ENCODE measurements at regions not wholly inside any gene's neighbourhood (a gene's known extent, or its start where the extent isn't known, plus 50 kb on each side); places are given as distances from the start of the nearest gene placed in this dataset.

DNA sequence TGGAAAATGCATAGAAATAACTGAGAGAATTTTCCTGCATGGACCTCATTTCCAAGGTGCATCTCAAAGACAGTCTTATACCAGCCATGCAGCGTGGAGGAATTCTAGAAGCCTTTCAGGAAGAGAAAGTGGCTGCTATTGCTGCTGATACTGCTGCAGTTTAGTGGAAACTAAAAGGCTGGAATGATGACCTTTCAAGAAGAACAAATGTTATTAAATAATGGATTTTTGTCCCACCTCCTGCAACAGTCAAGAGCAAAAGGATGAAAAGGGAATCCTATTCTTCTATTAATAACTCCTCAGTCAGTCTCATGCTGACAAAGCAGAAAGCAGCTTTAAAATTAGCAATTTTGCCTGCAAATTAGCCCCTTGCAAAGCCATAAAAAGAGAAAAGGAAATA lies 68.2 kb upstream of the C1orf87 start (continued):
- TF ChIP-seq, protein P1, sequence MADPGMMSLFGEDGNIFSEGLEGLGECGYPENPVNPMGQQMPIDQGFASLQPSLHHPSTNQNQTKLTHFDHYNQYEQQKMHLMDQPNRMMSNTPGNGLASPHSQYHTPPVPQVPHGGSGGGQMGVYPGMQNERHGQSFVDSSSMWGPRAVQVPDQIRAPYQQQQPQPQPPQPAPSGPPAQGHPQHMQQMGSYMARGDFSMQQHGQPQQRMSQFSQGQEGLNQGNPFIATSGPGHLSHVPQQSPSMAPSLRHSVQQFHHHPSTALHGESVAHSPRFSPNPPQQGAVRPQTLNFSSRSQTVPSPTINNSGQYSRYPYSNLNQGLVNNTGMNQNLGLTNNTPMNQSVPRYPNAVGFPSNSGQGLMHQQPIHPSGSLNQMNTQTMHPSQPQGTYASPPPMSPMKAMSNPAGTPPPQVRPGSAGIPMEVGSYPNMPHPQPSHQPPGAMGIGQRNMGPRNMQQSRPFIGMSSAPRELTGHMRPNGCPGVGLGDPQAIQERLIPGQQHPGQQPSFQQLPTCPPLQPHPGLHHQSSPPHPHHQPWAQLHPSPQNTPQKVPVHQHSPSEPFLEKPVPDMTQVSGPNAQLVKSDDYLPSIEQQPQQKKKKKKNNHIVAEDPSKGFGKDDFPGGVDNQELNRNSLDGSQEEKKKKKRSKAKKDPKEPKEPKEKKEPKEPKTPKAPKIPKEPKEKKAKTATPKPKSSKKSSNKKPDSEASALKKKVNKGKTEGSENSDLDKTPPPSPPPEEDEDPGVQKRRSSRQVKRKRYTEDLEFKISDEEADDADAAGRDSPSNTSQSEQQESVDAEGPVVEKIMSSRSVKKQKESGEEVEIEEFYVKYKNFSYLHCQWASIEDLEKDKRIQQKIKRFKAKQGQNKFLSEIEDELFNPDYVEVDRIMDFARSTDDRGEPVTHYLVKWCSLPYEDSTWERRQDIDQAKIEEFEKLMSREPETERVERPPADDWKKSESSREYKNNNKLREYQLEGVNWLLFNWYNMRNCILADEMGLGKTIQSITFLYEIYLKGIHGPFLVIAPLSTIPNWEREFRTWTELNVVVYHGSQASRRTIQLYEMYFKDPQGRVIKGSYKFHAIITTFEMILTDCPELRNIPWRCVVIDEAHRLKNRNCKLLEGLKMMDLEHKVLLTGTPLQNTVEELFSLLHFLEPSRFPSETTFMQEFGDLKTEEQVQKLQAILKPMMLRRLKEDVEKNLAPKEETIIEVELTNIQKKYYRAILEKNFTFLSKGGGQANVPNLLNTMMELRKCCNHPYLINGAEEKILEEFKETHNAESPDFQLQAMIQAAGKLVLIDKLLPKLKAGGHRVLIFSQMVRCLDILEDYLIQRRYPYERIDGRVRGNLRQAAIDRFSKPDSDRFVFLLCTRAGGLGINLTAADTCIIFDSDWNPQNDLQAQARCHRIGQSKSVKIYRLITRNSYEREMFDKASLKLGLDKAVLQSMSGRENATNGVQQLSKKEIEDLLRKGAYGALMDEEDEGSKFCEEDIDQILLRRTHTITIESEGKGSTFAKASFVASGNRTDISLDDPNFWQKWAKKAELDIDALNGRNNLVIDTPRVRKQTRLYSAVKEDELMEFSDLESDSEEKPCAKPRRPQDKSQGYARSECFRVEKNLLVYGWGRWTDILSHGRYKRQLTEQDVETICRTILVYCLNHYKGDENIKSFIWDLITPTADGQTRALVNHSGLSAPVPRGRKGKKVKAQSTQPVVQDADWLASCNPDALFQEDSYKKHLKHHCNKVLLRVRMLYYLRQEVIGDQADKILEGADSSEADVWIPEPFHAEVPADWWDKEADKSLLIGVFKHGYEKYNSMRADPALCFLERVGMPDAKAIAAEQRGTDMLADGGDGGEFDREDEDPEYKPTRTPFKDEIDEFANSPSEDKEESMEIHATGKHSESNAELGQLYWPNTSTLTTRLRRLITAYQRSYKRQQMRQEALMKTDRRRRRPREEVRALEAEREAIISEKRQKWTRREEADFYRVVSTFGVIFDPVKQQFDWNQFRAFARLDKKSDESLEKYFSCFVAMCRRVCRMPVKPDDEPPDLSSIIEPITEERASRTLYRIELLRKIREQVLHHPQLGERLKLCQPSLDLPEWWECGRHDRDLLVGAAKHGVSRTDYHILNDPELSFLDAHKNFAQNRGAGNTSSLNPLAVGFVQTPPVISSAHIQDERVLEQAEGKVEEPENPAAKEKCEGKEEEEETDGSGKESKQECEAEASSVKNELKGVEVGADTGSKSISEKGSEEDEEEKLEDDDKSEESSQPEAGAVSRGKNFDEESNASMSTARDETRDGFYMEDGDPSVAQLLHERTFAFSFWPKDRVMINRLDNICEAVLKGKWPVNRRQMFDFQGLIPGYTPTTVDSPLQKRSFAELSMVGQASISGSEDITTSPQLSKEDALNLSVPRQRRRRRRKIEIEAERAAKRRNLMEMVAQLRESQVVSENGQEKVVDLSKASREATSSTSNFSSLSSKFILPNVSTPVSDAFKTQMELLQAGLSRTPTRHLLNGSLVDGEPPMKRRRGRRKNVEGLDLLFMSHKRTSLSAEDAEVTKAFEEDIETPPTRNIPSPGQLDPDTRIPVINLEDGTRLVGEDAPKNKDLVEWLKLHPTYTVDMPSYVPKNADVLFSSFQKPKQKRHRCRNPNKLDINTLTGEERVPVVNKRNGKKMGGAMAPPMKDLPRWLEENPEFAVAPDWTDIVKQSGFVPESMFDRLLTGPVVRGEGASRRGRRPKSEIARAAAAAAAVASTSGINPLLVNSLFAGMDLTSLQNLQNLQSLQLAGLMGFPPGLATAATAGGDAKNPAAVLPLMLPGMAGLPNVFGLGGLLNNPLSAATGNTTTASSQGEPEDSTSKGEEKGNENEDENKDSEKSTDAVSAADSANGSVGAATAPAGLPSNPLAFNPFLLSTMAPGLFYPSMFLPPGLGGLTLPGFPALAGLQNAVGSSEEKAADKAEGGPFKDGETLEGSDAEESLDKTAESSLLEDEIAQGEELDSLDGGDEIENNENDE (IDR thresholded peaks at IDR 0.05; ENCODE audit: insufficient replicate concordance, low read length): no peak
- TF ChIP-seq RBBP5 (IDR thresholded peaks at IDR 0.05; ENCODE audit: borderline replicate concordance, low read depth, low read length) (no peak), SUZ12 (IDR thresholded peaks at IDR 0.05; ENCODE audit: low read length) (no peak), MAX (IDR thresholded peaks at IDR 0.05) (no peak)
